CD14-positive monocyte (primary cell): ENCODE measurements at regions not wholly inside any gene's neighbourhood (a gene's known extent, or its start where the extent isn't known, plus 50 kb on each side); places are given as distances from the start of the nearest gene placed in this dataset.

Source experiments
- DNase-seq, 3 donors: peaks; one replicate each; pipeline ENCODE4 v3.0.0-alpha.2; 2011 to 2022
- H2AFZ ChIP-seq: 2 replicates; pipeline ENCODE4 v1.6.0; 2012; ENCODE audit warnings: mild to moderate bottlenecking, low read depth, low read length, inconsistent platforms; ENCODE audit not compliant: insufficient read depth, poor library complexity, severe bottlenecking
- H3K27ac ChIP-seq, 2 donors: 1 replicate in 1 of 2; 2 replicates in 1 of 2; pipeline ENCODE4 v1.5.1; 2012 to 2013; ENCODE audit warnings: low read length in 2 of 2, control low read depth in 1 of 2, inconsistent platforms in 1 of 2, low read depth in 1 of 2, mild to moderate bottlenecking in 1 of 2
- H3K27me3 ChIP-seq, 2 donors: one replicate each; pipeline versions ENCODE4 v1.6.0 to v1.6.1; 2011 to 2013; ENCODE audit warnings: low read length in 2 of 2; ENCODE audit not compliant: control insufficient read depth in 2 of 2, insufficient read depth in 2 of 2
- H3K36me3 ChIP-seq, 2 donors: replicated peaks in 1 of 2; 1 replicate in 1 of 2; 2 replicates in 1 of 2; pipeline versions ENCODE4 v1.5.1 to v1.6.1; 2012 to 2013; ENCODE audit warnings: low read length in 2 of 2, control low read depth in 1 of 2, inconsistent platforms in 1 of 2, mild to moderate bottlenecking in 1 of 2; ENCODE audit not compliant: insufficient read depth in 2 of 2, control insufficient read depth in 1 of 2
- H3K4me1 ChIP-seq, 2 donors: 1 replicate in 1 of 2; 2 replicates in 1 of 2; pipeline versions ENCODE4 v1.5.1 to v1.6.1; 2012 to 2013; ENCODE audit warnings: low read length in 2 of 2, control low read depth in 1 of 2, inconsistent platforms in 1 of 2, mild to moderate bottlenecking in 1 of 2, moderate library complexity in 1 of 2; ENCODE audit not compliant: insufficient read depth in 2 of 2, control insufficient read depth in 1 of 2
- H3K4me2 ChIP-seq: replicated peaks from 2 replicates; pipeline ENCODE3; 2012; ENCODE audit warnings: low read length, moderate library complexity, mild to moderate bottlenecking; ENCODE audit not compliant: poor library complexity, severe bottlenecking; ENCODE audit errors: extremely low read depth
- H3K4me3 ChIP-seq, 3 experiments: fragments of 200-600 bp in 1 of 3; sonication (generic) in 1 of 3; replicated peaks in 1 of 3; 1 replicate in 2 of 3; 2 replicates in 1 of 3; pipeline ENCODE4 v1.5.1; 2011 to 2013; ENCODE audit warnings: low read length in 3 of 3, mild to moderate bottlenecking in 3 of 3, control low read depth in 2 of 3, low read depth in 2 of 3, inconsistent platforms in 1 of 3, moderate library complexity in 1 of 3
- H3K79me2 ChIP-seq: 2 replicates; pipeline ENCODE4 v1.6.0; 2012; ENCODE audit warnings: mild to moderate bottlenecking, control low read depth, inconsistent platforms, low read length, moderate library complexity; ENCODE audit not compliant: insufficient read depth
- H3K9ac ChIP-seq: 2 replicates; pipeline ENCODE4 v1.6.0; 2017; ENCODE audit warnings: low read length, mild to moderate bottlenecking; ENCODE audit not compliant: insufficient read depth, poor library complexity, severe bottlenecking
- H3K9me3 ChIP-seq, 2 donors: replicated peaks in 1 of 2; 1 replicate in 1 of 2; 2 replicates in 1 of 2; pipeline versions ENCODE4 v1.5.1 to v1.6.1; 2012 to 2013; ENCODE audit warnings: low read length in 2 of 2, control low read depth in 1 of 2; ENCODE audit not compliant: control insufficient read depth in 1 of 2, insufficient read depth in 1 of 2
- H4K20me1 ChIP-seq: 2 replicates; pipeline ENCODE4 v1.6.0; 2012; ENCODE audit warnings: mild to moderate bottlenecking, low read length, control low read depth, moderate library complexity; ENCODE audit not compliant: insufficient read depth
- H3K27ac Mint-ChIP-seq, 7 donors: one replicate each; pipeline ENCODE4 v1.8.0; 2020; ENCODE audit warnings: mild to moderate bottlenecking in 7 of 7, mixed read lengths in 7 of 7, moderate library complexity in 6 of 7, inconsistent platforms in 2 of 7
- H3K27me3 Mint-ChIP-seq, 3 donors: one replicate each; pipeline ENCODE4 v1.8.0; 2021 to 2022; ENCODE audit warnings: low read depth in 3 of 3, mild to moderate bottlenecking in 3 of 3, mixed read lengths in 3 of 3, moderate library complexity in 3 of 3, inconsistent platforms in 1 of 3
- H3K36me3 Mint-ChIP-seq, 2 donors: one replicate each; pipeline ENCODE4 v1.8.0; 2020; ENCODE audit warnings: mixed read lengths in 2 of 2, inconsistent platforms in 1 of 2, mild to moderate bottlenecking in 1 of 2
- H3K4me1 Mint-ChIP-seq: one replicate; pipeline ENCODE4 v1.8.0; 2020; ENCODE audit warnings: mild to moderate bottlenecking, mixed read lengths
- H3K4me3 Mint-ChIP-seq, 2 donors: one replicate each; pipeline ENCODE4 v1.8.0; 2020; ENCODE audit warnings: mild to moderate bottlenecking in 2 of 2, mixed read lengths in 2 of 2, moderate library complexity in 1 of 2
- H3K9me3 Mint-ChIP-seq, 7 donors: one replicate each; pipeline ENCODE4 v1.8.0; 2020 to 2022; ENCODE audit warnings: mixed read lengths in 7 of 7, mild to moderate bottlenecking in 6 of 7, moderate library complexity in 6 of 7, inconsistent platforms in 2 of 7
- WGBS: methylation state at CpG from one replicate; pipeline ENCODE4 v1.1.5; 2013; ENCODE audit warnings: missing lambda C conversion rate; ENCODE audit not compliant: insufficient coverage; 5-methylcytosine and 5-hydroxymethylcytosine counted together
- intact Hi-C, 2 donors: fragments of 100-400 bp; cut with micrococcal nuclease; formaldehyde crosslinking; loops; one replicate each; pipeline versions ENCODE4 v1.15.0 to v1.15.1; 2023
- TF ChIP-seq, protein P1 (sequence below): fragments of 200-600 bp; IDR thresholded peaks from one replicate; pipeline ENCODE4 v1.8.0; 2022; ENCODE audit warnings: antibody characterized with exemption, mild to moderate bottlenecking

DNA sequence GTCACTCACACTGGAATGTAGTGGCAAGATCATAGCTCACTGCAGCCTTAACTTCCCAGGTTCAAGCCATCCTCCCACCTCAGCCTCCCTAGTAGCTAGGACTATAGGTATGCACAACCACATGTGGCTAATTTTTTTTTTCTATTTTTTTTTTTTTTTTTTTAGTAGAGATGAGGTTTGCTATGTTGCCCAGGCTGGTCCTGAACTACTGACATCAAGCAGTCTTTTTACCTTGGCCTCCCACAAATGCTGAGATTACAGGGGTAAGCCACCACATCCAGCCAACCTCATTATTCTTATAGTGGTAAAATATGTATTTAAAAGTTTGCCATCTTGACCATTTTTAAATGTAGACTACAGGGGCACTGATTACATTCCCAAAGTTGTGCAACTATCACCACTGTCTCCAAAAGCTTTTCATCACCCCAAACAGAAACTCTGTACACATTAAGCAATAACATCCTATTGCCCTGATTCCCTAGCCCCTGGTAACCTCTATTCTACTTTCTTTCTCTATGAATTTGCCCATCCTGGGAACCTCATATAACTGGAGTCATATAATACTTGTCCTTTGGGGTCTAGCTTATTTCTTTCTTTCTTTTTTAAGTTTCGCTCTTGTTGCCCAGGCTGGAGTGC lies 268.0 kb upstream of the JARID2 start:
- 100% methylated on average over 1 of the region's 1 CpG for WGBS
- Mint-ChIP-seq H3K36me3 (no peaks in the 10 kb centered on the region), H3K27me3 (no peaks in the 10 kb centered on the region), H3K9me3 (peaks cover 0 to 4% (median 0%) of the 10 kb centered on the region in 7 donors), H3K4me1 (peaks cover 35% of the 10 kb centered on the region), H3K4me3 (no peak overlapping the region), H3K27ac (peak overlapping the region in 1 of 7 donors; percentile 46)
- intact Hi-C loops, result no loop called here
- Histone ChIP-seq H3K36me3 (no peaks in the 10 kb centered on the region), H3K4me2 (no peak overlapping the region), H3K27ac (no peak overlapping the region), H3K79me2 (no peaks in the 10 kb centered on the region), H2AFZ (no peak overlapping the region), H3K27me3 (no peaks in the 10 kb centered on the region), H3K4me1 (peaks cover 32% of the 10 kb centered on the region in 2 donors), H4K20me1 (no peaks in the 10 kb centered on the region), H3K9ac (no peak overlapping the region), H3K4me3 (no peak overlapping the region), H3K9me3 (no peaks in the 10 kb centered on the region)
- TF ChIP-seq, protein P1, sequence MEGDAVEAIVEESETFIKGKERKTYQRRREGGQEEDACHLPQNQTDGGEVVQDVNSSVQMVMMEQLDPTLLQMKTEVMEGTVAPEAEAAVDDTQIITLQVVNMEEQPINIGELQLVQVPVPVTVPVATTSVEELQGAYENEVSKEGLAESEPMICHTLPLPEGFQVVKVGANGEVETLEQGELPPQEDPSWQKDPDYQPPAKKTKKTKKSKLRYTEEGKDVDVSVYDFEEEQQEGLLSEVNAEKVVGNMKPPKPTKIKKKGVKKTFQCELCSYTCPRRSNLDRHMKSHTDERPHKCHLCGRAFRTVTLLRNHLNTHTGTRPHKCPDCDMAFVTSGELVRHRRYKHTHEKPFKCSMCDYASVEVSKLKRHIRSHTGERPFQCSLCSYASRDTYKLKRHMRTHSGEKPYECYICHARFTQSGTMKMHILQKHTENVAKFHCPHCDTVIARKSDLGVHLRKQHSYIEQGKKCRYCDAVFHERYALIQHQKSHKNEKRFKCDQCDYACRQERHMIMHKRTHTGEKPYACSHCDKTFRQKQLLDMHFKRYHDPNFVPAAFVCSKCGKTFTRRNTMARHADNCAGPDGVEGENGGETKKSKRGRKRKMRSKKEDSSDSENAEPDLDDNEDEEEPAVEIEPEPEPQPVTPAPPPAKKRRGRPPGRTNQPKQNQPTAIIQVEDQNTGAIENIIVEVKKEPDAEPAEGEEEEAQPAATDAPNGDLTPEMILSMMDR, result no peak
- DNase-seq, result no peak

DNA sequence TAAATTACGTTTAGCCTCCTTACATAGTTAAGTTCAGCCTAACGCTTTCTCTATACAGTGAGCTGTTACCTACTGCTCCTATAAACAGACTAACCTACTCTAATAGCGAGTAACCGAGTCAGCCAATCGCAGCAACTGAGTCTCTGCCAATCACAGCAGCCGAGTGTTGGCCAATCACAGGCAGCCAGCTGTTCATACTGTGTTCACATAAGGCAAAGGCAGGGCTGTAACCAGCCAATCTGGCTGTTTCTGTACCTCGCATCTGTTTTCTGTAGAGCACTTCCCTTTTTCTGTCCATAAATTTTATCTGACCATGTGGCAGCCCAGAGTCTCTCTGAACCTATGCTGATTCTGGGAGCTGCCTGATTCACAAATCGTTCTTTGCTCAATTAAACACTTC lies 263.9 kb upstream of the JARID2 start:
- Histone ChIP-seq H3K4me2 (no peak overlapping the region), H3K27ac (peak overlapping the region; percentile 8 to 13), H2AFZ (peak overlapping the region; percentile 51), H3K4me1 (peaks cover 9 to 13% of the 10 kb centered on the region in 2 donors), H3K79me2 (no peaks in the 10 kb centered on the region), H3K4me3 (no peak overlapping the region), H3K9ac (no peak overlapping the region), H4K20me1 (no peaks in the 10 kb centered on the region), H3K27me3 (no peaks in the 10 kb centered on the region), H3K36me3 (no peaks in the 10 kb centered on the region), H3K9me3 (no peaks in the 10 kb centered on the region)
- WGBS, result 35% methylated on average over 7 of the region's 8 CpGs
- H3K36me3 Mint-ChIP-seq, result no peaks in the 10 kb centered on the region
- H3K27me3 Mint-ChIP-seq, result peaks cover 0 to 2% (median 1%) of the 10 kb centered on the region in 3 donors
- no peak overlapping the region for H3K4me3 Mint-ChIP-seq
- intact Hi-C loops, result no loop called here
- H3K9me3 Mint-ChIP-seq, result peaks cover 0 to 2% (median 0%) of the 10 kb centered on the region in 7 donors
- DNase-seq, result peak; percentile 54 to 74 (median 71)
- peaks cover 23% of the 10 kb centered on the region for H3K4me1 Mint-ChIP-seq
- TF ChIP-seq, protein P1, result no peak
- H3K27ac Mint-ChIP-seq, result peak overlapping the region in 5 of 7 donors; percentile 3 to 44 (median 32)
